ENCODE measurements at regions not wholly inside any gene's neighbourhood (a gene's known extent, or its start where the extent isn't known, plus 50 kb on each side); places are given as distances from the start of the nearest gene placed in this dataset.

GRCh38 chr6:894274-894673 lies 201.3 kb upstream of the EXOC2 start:
- no peak for TF ChIP-seq EZH2phosphoT487 (IDR thresholded peaks at IDR 0.05; ENCODE audit: insufficient read depth, low read depth)
- TF ChIP-seq EZH2 (IDR thresholded peaks at IDR 0.05; ENCODE audit: insufficient read depth, poor library complexity, severe bottlenecking), result no peak

Measured in GM23248 (cell line).